DMS53 treated with DMSO at 0.1 percent for 48 hours (cell line): ENCODE measurements at regions not wholly inside any gene's neighbourhood (a gene's known extent, or its start where the extent isn't known, plus 50 kb on each side); places are given as distances from the start of the nearest gene placed in this dataset.

Experiments used
- DNase-seq: peaks from one replicate; lab custom pipeline; 2025; ENCODE audit not compliant: unreplicated experiment; lab: John Stamatoyannopoulos, UW

DNA sequence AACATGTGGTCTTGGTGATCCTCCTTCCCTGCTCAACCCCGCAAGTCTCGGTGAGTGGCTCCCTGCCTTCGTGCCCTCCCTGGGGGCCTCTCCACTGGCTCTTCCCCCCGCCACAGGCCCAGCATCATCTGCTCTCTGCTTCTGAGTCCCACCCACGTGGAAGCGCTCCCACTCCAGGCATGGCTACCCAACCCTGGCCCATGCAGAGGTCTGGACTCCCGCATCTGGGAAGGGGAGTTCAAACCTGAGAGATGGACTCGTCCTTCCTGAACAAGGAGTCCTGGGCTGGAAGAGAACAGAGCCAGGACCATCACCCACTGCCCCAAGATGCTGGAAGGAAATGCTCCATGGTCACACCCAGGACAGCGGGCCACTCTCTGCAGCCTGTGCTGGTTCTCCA lies 90.8 kb downstream of the DHCR7 start:
- DNase-seq: no peak

GRCh38 chr11:71356904-71357303 lies 91.3 kb downstream of the DHCR7 start:
- no peak for DNase-seq

GRCh38 chr11:71356280-71356876 lies 91.8 kb downstream of the DHCR7 start:
- DNase-seq: no peak

DNA sequence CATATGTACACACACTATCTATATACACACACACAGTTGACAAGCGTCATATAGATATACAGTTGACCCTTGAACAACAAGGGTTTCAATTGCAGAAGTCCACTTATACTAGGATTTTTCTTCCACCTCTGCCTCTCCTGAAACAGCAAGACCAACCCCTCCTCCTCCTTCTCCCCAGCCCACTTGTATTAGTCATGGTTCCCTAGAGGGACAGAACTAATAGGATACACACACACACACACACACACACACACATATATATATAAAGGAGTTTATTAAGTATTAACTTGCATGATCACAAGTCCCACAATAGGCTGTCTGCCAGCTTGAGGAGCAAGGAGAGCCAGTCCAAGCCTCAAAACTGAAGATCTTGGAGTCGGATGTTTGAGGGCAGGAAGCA lies 92.9 kb downstream of the DHCR7 start:
- DNase-seq: no peak

GRCh38 chr11:71354394-71355105 lies 93.6 kb downstream of the DHCR7 start:
- no peak for DNase-seq

DNA sequence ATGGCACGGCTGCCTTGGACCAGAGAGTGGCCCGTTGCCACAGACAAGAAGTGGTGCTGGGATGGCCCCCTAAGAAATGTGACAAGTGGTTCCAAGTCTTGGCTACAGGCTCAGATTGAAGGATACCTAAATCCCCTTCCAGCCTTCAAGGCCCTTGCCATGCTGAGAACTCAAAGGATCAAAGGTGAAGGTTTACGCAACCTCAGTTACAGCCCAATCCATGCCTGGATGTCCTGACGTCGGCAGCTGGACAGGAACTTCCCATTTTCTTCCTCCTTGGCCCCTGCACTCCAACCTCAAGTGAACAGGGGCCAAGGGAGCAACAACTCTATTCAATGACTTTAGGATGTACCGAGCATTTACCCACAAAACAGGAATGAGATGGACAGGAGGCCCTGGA lies 95.4 kb downstream of the DHCR7 start:
- DNase-seq: no peak

- DNase-seq: no peak
Measured at GRCh38 chr11:71352226-71352625, 96.0 kb downstream of the DHCR7 start.

DNA sequence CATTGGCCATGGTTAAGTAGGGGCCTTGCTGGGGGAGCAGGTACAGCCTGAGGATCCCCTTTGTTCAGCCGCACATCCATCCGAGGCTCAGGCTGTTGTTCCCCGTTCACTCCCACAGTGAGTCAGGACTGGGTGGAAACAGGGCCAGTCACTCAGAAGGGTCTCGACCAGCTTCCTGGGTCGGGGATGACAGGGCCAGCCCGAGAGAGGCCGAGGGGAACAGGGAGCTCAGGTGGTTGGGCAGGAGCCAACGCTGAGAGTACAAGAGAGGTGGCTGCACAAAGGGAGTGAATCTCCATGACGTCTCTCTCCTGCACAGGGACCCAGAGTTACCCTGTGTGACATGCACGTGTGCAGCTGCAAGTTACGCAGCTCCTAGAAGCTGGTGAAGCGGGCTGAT lies 97.2 kb upstream of the SHANK2 start:
- no peak for DNase-seq

DNA sequence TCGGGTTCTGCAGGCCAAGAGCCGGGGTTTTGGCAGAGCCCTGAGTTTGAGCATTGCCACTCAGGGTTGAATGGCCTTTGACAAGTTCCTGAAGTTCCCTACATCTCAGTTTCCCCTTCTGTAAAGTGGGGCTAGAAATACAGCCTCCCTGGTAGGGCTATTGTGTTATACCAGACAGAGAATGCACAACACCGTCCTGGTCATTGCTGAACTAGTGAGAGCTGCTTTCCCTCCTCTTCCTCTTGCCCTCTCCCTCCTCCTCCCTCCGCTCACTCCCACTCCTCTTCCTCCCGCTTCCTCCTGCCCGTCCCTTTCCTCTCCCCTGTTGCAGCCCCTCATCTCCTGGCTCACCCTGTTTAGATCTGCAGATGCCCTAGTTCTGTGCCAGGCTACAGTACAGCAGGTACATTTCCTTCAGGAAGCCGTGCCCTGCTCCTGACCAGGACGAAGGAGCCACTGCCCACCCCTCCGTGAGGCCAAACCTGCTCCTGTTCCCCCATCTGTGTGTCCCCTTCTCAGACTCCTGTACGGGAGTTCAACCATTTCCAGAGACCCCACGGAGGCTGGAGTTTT lies 91.5 kb upstream of the SHANK2 start:
- DNase-seq: no peak

DNA sequence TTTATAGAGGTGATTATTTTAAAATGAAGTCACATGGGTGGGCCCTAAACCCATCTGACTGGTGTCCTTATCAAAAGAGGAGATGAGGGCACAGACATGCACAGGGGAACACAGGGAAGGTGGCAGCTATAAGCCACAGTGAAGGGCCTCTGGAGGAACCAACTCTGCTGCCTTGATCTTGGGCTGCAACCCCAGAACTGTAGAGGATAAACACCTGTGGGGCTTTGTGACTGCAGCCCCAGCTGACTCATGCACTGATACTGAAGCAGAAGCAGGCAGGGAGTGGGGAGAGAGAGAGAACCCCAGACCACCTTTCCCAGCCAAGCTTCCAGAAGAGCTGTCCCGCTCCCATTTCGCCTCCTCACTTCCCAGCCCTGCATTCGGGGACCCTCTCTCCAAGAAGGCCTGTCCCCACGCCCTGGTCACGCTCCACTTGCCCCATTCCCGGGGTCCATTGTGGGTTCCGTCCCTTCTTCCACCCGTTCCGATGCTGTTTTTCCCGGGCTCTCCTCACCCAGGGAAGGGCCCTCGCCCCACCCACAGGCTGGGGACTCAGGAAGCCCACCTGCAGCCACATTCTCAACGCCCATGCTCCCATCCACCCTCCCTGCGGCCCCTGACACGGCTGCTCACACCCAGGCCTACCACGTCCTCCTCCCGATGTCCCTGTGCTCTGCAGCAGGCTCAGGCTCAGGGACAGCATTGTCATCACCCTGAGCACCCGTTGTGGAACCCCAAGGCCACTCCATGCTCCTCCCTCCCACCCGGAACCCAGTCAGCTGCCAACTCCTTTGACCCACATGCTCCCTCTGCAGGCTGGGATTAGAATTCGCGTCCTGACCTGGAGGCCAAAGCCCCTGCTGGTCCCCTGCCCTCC lies 90.8 kb upstream of the SHANK2 start:
- DNase-seq: peak; percentile 65

DNA sequence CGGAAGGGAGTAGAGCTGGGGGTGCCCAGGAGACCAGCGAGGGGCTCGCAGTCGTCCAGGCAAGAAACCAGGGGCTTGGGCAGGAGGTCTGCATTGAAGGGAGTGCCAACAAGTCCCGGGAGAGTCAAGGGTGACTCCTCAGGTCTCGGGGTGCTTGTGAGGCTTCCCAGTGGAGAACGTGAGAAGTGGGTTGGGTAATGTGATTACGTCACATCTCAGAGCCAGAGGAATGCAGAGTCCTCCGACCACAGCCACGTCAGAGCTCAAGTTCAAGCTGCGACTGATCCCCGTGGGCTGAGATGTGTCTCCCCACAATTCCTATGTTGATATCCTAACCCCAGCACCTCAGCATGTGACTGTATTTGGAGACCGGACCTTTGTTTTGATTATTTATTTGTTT lies 89.7 kb upstream of the SHANK2 start:
- no peak for DNase-seq

DNA sequence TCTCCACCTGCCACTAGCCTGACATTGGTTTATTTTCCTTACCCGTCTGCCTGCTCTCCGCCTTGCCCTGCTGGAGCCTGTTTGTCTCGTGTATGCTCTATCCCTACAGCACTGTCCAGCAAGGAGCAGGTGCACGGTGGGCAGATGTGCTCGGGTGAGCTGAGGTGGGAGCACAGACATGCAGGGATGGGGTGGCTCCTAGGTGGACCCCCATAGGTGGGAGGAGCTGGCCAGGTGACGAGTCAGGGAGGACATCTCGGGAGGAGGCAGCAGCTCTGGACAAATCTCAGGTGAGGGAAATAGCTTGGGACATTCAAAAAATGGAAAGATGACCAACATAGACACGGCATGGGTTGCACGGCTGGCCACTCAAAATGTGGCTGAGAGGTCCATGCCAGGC lies 89.2 kb upstream of the SHANK2 start:
- DNase-seq: no peak

GRCh38 chr11:71341173-71341572 lies 88.8 kb upstream of the SHANK2 start:
- DNase-seq: no peak

DNA sequence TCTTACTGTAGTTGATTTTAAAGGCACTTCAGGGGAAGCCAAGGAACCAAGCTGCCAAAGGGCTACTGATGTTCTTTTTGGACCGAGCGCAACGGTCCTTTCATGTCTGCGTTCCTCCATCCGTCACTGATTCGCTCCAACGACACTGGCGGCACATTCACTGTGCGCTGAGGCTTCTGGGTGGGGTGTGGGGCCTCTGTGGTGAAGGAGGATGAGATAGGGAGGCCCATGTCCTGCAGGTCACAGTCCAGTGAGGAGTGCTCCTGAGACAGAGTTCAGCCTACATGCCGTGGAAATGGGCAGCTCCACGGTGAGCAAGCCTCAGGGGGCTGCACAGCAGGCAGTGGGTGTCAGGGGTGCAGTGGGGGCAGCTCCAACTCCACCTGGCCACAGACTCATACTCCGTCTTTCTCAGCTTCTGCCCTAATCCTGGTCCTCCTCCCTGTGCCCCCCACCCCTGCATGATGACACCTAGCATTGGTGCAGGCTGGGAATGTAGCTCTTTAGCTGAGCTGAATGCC lies 87.8 kb upstream of the SHANK2 start:
- DNase-seq: no peak

DNA sequence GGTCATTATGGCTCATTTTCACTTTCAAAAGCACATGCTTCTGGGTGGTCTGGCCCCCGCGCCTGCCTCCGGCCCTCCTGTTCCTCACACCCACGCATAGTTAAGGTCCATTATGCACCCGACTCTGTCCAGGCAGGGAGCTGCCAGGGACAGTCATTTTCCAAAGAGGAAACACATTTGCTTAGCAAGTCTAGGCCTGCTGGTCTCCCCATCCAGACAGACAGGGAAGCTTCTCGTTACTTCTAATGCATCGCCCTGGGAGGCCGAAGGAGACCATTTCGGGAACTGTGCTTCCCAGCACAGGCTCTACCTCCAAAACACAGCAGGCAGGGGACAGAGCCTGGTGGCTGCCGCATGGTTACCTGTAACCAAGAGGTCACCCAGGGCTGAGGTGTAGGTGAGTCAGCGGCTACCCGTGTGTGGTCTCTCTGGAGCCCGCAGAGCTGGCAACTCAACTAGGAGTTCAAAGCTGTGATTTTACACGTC lies 87.1 kb upstream of the SHANK2 start:
- DNase-seq: no peak

DNA sequence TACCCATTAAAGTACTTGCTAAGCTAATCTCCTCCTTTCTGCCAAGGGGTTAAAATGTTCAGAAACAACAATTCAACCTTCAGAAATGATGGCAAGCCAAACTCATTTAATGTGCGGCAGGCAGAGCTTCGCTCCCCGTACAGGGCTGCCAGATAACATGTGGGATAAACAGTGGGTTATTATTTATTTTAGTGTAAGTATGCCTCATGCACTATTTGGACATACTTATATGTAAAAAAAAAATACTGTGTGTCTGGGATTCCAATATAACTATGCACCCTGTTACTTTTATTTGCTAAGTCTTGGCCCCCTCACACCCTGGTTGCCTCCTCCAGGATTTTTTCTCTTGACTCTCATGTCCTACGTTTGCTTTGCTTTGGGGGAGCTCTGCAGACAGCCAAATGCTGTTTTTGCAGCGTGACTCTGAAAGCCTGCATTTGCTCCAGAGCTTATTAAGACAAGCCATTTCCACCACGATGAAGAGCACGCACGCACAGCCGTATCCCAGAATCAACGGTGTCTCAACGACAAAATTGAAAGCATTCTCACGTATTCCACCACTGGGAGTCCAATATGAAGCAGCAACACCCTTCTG lies 86.5 kb upstream of the SHANK2 start:
- no peak for DNase-seq

- DNase-seq: no peak
Measured at GRCh38 chr11:71336996-71337754, 84.8 kb upstream of the SHANK2 start.

GRCh38 chr11:71336176-71336995 lies 84.0 kb upstream of the SHANK2 start:
- DNase-seq: no peak

- no peak for DNase-seq
Measured at GRCh38 chr11:71335371-71335770, 83.0 kb upstream of the SHANK2 start.
